ENCODE measurements at regions not wholly inside any gene's neighbourhood (a gene's known extent, or its start where the extent isn't known, plus 50 kb on each side); places are given as distances from the start of the nearest gene placed in this dataset.

GRCh38 chr2:16321256-16321655 lies 344.4 kb downstream of the CYRIA start:
- no peak for TF ChIP-seq YY1 (IDR thresholded peaks at IDR 0.05; ENCODE audit: insufficient read depth, insufficient read length)
- TF ChIP-seq SUZ12 (IDR thresholded peaks at IDR 0.05; ENCODE audit: extremely low read depth, insufficient read depth, insufficient read length) = no peak
